ENCODE measurements at regions not wholly inside any gene's neighbourhood (a gene's known extent, or its start where the extent isn't known, plus 50 kb on each side); places are given as distances from the start of the nearest gene placed in this dataset.
"Not testable (repeated sequence)": the region's sequence is repeated elsewhere in the genome, so short reads cannot be mapped to it uniquely, and the experiment has no call there.

GRCh38 chr4:138788857-138789256 is 226.7 kb upstream of the NOCT start:
- CTCF ChIA-PET, result no interaction called here
- POLR2A ChIA-PET (ENCODE audit: unreplicated experiment), result no interaction called here
- Histone ChIP-seq H3K9me3 (ENCODE audit: low read length) (no peaks in the 10 kb centered on the region), H3K9ac (ENCODE audit: low read length) (no peak overlapping the region), H3K4me3 (ENCODE audit: low read length) (no peak overlapping the region), H2AFZ (ENCODE audit: low read length) (no peak overlapping the region), H3K27me3 (ENCODE audit: low read length) (no peaks in the 10 kb centered on the region), H3F3A (ENCODE audit: low read length, unreplicated experiment) (no peaks in the 10 kb centered on the region), H3K79me2 (ENCODE audit: low read length) (no peaks in the 10 kb centered on the region), H3K27ac (ENCODE audit: low read length) (no peak overlapping the region), H3K9me2 (replicated peaks; ENCODE audit: low read length) (no peaks in the 10 kb centered on the region), H3K36me3 (ENCODE audit: low read depth, low read length) (no peaks in the 10 kb centered on the region), H3K4me2 (ENCODE audit: low read length) (no peak overlapping the region), H3K4me1 (ENCODE audit: insufficient read depth, low read length) (no peaks in the 10 kb centered on the region), H4K20me1 (ENCODE audit: low read length) (no peaks in the 10 kb centered on the region)
- DNase-seq (no peak), ATAC-seq (no peak)
- intact Hi-C loops (cut with micrococcal nuclease), result no loop called here
- BruUV-seq (replicated peaks), result no TSS peak
- TF ChIP-seq EZH2 (IDR thresholded peaks at IDR 0.05; ENCODE audit: low read length, unreplicated experiment) (no peak), CTCF (conservative IDR thresholded peaks at IDR 0.05; ENCODE audit: low read depth, low read length) (no peak), EZH2phosphoT487 (IDR thresholded peaks at IDR 0.05; ENCODE audit: borderline replicate concordance, low read length) (no peak)

- Histone ChIP-seq H3K36me3 (ENCODE audit: low read depth, low read length) (no peaks in the 10 kb centered on the region), H3K4me2 (ENCODE audit: low read length) (no peak overlapping the region), H3K27ac (ENCODE audit: low read length) (no peak overlapping the region), H3K9ac (ENCODE audit: low read length) (no peak overlapping the region), H4K20me1 (ENCODE audit: low read length) (no peaks in the 10 kb centered on the region), H3K9me3 (ENCODE audit: low read length) (no peaks in the 10 kb centered on the region), H3F3A (ENCODE audit: low read length, unreplicated experiment) (no peaks in the 10 kb centered on the region), H2AFZ (ENCODE audit: low read length) (no peak overlapping the region), H3K79me2 (ENCODE audit: low read length) (no peaks in the 10 kb centered on the region), H3K4me3 (ENCODE audit: low read length) (no peak overlapping the region), H3K4me1 (ENCODE audit: insufficient read depth, low read length) (no peaks in the 10 kb centered on the region), H3K27me3 (ENCODE audit: low read length) (no peaks in the 10 kb centered on the region), H3K9me2 (replicated peaks; ENCODE audit: low read length) (no peaks in the 10 kb centered on the region)
- CTCF ChIA-PET, result no interaction called here
- DNase-seq (no peak), ATAC-seq (no peak)
- BruUV-seq (replicated peaks), result no TSS peak
- POLR2A ChIA-PET (ENCODE audit: unreplicated experiment), result no interaction called here
- TF ChIP-seq EZH2 (IDR thresholded peaks at IDR 0.05; ENCODE audit: low read length, unreplicated experiment) (no peak), CTCF (conservative IDR thresholded peaks at IDR 0.05; ENCODE audit: low read depth, low read length) (no peak), EZH2phosphoT487 (IDR thresholded peaks at IDR 0.05; ENCODE audit: borderline replicate concordance, low read length) (no peak)
- intact Hi-C loops (cut with micrococcal nuclease), result no loop called here
Observed at GRCh38 chr4:138788267-138788790, 227.3 kb upstream of the NOCT start.

DNA sequence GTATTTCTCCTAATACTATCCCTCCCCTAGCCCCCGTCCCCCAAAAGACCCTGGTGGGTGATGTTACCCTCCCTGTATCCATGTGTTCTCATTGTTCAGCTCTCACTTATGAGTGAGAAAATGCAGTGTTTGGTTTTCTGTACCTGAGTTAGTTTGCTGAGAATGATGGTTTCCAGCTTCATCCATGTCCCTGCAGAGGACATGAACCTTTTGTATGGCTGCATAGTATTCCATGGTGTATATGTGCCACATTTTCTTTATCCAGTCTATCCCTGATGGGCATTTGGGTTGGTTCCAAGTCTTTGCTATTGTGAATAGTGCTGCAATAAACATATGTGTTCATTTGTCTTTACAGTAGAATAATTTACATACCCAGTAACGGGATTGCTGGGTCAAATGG is 235.8 kb upstream of the NOCT start:
- H3K4me1 ChIP-seq (ENCODE audit: insufficient read depth, low read length); H3K9me2 ChIP-seq (replicated peaks; ENCODE audit: low read length); H3K9ac ChIP-seq (ENCODE audit: low read length); H3K9me3 ChIP-seq (ENCODE audit: low read length); DNase-seq; H3K4me3 ChIP-seq (ENCODE audit: low read length); POLR2A ChIA-PET (ENCODE audit: unreplicated experiment); H3K79me2 ChIP-seq (ENCODE audit: low read length); BruUV-seq (replicated peaks); H4K20me1 ChIP-seq (ENCODE audit: low read length); H3K36me3 ChIP-seq (ENCODE audit: low read depth, low read length); H3F3A ChIP-seq (ENCODE audit: low read length, unreplicated experiment); H3K27ac ChIP-seq (ENCODE audit: low read length); intact Hi-C loops (cut with micrococcal nuclease); CTCF ChIA-PET; H3K4me2 ChIP-seq (ENCODE audit: low read length); ATAC-seq; H2AFZ ChIP-seq (ENCODE audit: low read length): not testable (repeated sequence)
- H3K27me3 ChIP-seq (ENCODE audit: low read length), result peaks cover 19% of the 10 kb centered on the region

All from PC-3 (cell line).